SIG-M5 treated with dmso at 0.1 percent for 504 hours (cell line): ENCODE measurements at regions not wholly inside any gene's neighbourhood (a gene's known extent, or its start where the extent isn't known, plus 50 kb on each side); places are given as distances from the start of the nearest gene placed in this dataset.
"Not testable (repeated sequence)": the region's sequence is repeated elsewhere in the genome, so short reads cannot be mapped to it uniquely, and the experiment has no call there.

ENCODE experiments used
- DNase-seq: peaks from one replicate; lab custom pipeline; 2025; ENCODE audit not compliant: unreplicated experiment; lab: John Stamatoyannopoulos, UW

GRCh38 chr20:40012026-40012425 is 677.0 kb downstream of the MAFB start:
- DNase-seq: not testable (repeated sequence)

- DNase-seq: no peak
These were observed 678.6 kb downstream of the MAFB start for GRCh38 chr20:40010483-40010882.

- no peak for DNase-seq
These were observed 679.5 kb downstream of the MAFB start for GRCh38 chr20:40009542-40009941.

- no peak for DNase-seq
These were observed 680.9 kb downstream of the MAFB start for GRCh38 chr20:40008177-40008576.

GRCh38 chr20:40006168-40006860 is 682.7 kb downstream of the MAFB start:
- DNase-seq: no peak

GRCh38 chr20:40004092-40004491 is 684.9 kb downstream of the MAFB start:
- DNase-seq: not testable (repeated sequence)

GRCh38 chr20:39993742-39994141 is 695.3 kb downstream of the MAFB start:
- no peak for DNase-seq

GRCh38 chr20:39990692-39991091 is 698.3 kb downstream of the MAFB start:
- DNase-seq: no peak

- DNase-seq: no peak
These were observed 700.0 kb downstream of the MAFB start for GRCh38 chr20:39988991-39989390.

- DNase-seq: no peak
These were observed 702.7 kb downstream of the MAFB start for GRCh38 chr20:39986173-39986904.

- no peak for DNase-seq
These were observed 703.7 kb downstream of the MAFB start for GRCh38 chr20:39985271-39985827.

- no peak for DNase-seq
These were observed 705.4 kb downstream of the MAFB start for GRCh38 chr20:39983655-39984054.

GRCh38 chr20:39983183-39983582 is 705.9 kb downstream of the MAFB start:
- no peak for DNase-seq

- DNase-seq: no peak
These were observed 714.0 kb downstream of the MAFB start for GRCh38 chr20:39974966-39975501.

GRCh38 chr20:39968495-39968894 is 720.5 kb downstream of the MAFB start:
- DNase-seq: no peak

GRCh38 chr20:39967806-39968205 is 721.2 kb downstream of the MAFB start:
- DNase-seq: no peak

GRCh38 chr20:39961637-39962244 is 727.3 kb downstream of the MAFB start:
- no peak for DNase-seq

- DNase-seq: no peak
These were observed 728.3 kb downstream of the MAFB start for GRCh38 chr20:39960522-39961428.

- not testable (repeated sequence) for DNase-seq
These were observed 731.1 kb downstream of the MAFB start for GRCh38 chr20:39957911-39958310.

- no peak for DNase-seq
These were observed 734.4 kb downstream of the MAFB start for GRCh38 chr20:39954621-39955020.

- DNase-seq: no peak
These were observed 742.1 kb downstream of the MAFB start for GRCh38 chr20:39946931-39947330.
